Activated T-cell treated with anti-CD3 and anti-CD28 coated beads, Interleukin-2, amount 50 U/mL, for 72 hours (primary cell): ENCODE measurements at regions not wholly inside any gene's neighbourhood (a gene's known extent, or its start where the extent isn't known, plus 50 kb on each side); places are given as distances from the start of the nearest gene placed in this dataset.
"Not testable (repeated sequence)": the region's sequence is repeated elsewhere in the genome, so short reads cannot be mapped to it uniquely, and the experiment has no call there.

Experiments used
- ATAC-seq, 2 donors: fragments of 150-1000 bp; cut with Tn5 transposase; replicated peaks in 1 of 2; 2 replicates each; pipeline ENCODE4 v1.10.0; 2021; ENCODE audit warnings: moderate library complexity in 2 of 2, mild to moderate bottlenecking in 1 of 2
- DNase-seq, 2 donors: peaks; one replicate each; pipeline ENCODE4 v3.0.0; 2021 to 2022; ENCODE audit warnings: mixed read lengths in 1 of 2
- H3K27ac Mint-ChIP-seq: one replicate; pipeline ENCODE4 v1.8.0; 2022; ENCODE audit warnings: mild to moderate bottlenecking, moderate library complexity, mixed read lengths
- H3K27me3 Mint-ChIP-seq: one replicate; pipeline ENCODE4 v1.8.0; 2022; ENCODE audit warnings: low read depth, mixed read lengths
- H3K36me3 Mint-ChIP-seq, 2 donors: one replicate each; pipeline ENCODE4 v1.8.0; 2022; ENCODE audit warnings: mixed read lengths in 2 of 2, mild to moderate bottlenecking in 1 of 2; ENCODE audit not compliant: insufficient read depth in 2 of 2
- H3K4me1 Mint-ChIP-seq: one replicate; pipeline ENCODE4 v1.8.0; 2022; ENCODE audit warnings: low read depth, mixed read lengths
- H3K4me3 Mint-ChIP-seq, 2 donors: one replicate each; pipeline ENCODE4 v1.8.0; 2022; ENCODE audit warnings: mild to moderate bottlenecking in 2 of 2, mixed read lengths in 2 of 2, moderate library complexity in 2 of 2
- H3K9me3 Mint-ChIP-seq, 2 donors: one replicate each; pipeline ENCODE4 v1.8.0; 2022; ENCODE audit warnings: mixed read lengths in 2 of 2

DNA sequence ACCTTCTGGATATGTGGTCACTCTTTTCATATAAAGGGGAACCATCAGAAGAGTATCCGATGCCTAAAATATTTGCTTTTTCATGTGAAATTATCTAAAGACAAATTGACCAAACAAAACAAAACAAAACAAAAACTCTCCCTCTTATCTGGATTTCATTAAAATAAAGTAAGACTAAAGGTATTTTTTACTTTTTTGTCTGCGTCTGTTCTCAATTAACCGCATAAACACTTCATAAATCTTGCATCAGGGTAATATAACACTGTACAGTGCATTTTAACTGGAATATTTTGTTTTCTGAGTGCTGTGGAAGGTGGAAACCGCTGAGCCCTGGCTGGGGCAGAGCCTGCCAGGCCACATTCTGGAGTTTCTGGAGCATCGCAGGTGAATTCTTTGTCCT lies 234.1 kb upstream of the ZFP64 start:
- Mint-ChIP-seq H3K9me3 (peaks cover 8 to 19% of the 10 kb centered on the region in 2 donors), H3K27ac (no peak overlapping the region), H3K4me3 (no peak overlapping the region), H3K36me3 (peaks cover 9 to 14% of the 10 kb centered on the region in 2 donors), H3K4me1 (peaks cover 12% of the 10 kb centered on the region), H3K27me3 (no peaks in the 10 kb centered on the region)
- ATAC-seq: no peak
- no peak for DNase-seq

- no peak overlapping the region for H3K27ac Mint-ChIP-seq
- no peak for ATAC-seq
Measured at GRCh38 chr20:52425253-52425652, 233.7 kb upstream of the ZFP64 start.

GRCh38 chr20:52424357-52424942 lies 232.9 kb upstream of the ZFP64 start:
- peaks cover 6 to 15% of the 10 kb centered on the region in 2 donors for H3K9me3 Mint-ChIP-seq
- peak overlapping the region in 1 of 2 donors; percentile 5 for H3K4me3 Mint-ChIP-seq
- H3K4me1 Mint-ChIP-seq: peaks cover 17% of the 10 kb centered on the region
- H3K27me3 Mint-ChIP-seq, DNase-seq, ATAC-seq: not testable (repeated sequence)
- H3K36me3 Mint-ChIP-seq: peaks cover 9 to 13% of the 10 kb centered on the region in 2 donors
- peak overlapping the region; percentile 21 for H3K27ac Mint-ChIP-seq

More at GRCh38 chr20:52425253-52425652, 233.7 kb upstream of the ZFP64 start:
- H3K27me3 Mint-ChIP-seq: no peaks in the 10 kb centered on the region
- no peak for DNase-seq
- H3K4me1 Mint-ChIP-seq: peaks cover 17% of the 10 kb centered on the region
- peaks cover 9 to 13% of the 10 kb centered on the region in 2 donors for H3K36me3 Mint-ChIP-seq
- H3K4me3 Mint-ChIP-seq: no peak overlapping the region
- peaks cover 8 to 16% of the 10 kb centered on the region in 2 donors for H3K9me3 Mint-ChIP-seq

GRCh38 chr20:52423536-52424140 lies 232.1 kb upstream of the ZFP64 start:
- H3K4me1 Mint-ChIP-seq: peaks cover 17% of the 10 kb centered on the region
- H3K36me3 Mint-ChIP-seq: peaks cover 6 to 10% of the 10 kb centered on the region in 2 donors
- not testable (repeated sequence) for H3K27me3 Mint-ChIP-seq, H3K4me3 Mint-ChIP-seq, ATAC-seq, DNase-seq
- H3K9me3 Mint-ChIP-seq: peaks cover 2 to 16% of the 10 kb centered on the region in 2 donors
- H3K27ac Mint-ChIP-seq: peak overlapping the region; percentile 70

DNA sequence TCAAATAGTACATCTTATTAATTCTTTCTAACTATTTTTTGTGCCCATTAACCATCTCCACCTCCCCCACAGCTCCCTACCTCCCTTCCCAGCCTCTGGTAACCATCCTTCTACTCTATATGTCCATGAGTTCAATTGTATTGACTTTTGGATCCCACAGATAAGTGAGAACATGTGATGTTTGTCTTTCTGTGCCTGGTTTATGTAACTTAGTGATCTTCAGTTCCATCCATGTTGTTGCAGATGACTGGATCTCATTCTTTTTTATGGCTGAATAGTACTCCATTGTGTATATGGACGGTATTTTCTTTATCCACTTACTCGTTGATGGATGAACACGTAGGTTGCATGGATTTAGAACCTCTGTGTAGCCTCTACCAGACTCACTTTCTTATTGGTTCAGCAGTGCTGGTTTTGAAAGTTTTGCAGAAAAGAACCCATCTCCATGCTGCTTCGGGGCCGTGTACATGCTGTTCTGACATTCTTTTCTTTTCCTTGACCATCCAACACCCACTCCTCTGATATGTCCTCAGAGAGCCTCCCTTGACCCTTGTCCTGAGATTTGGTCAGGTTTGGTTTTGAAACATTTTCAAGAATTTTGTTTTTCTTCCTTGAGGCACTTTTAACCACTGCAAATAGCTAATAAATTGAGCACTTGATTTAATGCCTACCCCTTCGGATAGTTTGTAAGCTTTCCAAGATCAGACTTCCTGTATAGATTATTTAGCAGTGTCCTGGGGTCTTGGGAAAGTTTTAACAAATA lies 231.2 kb upstream of the ZFP64 start:
- DNase-seq (no peak), ATAC-seq (no peak)
- H3K4me1 Mint-ChIP-seq: peaks cover 17% of the 10 kb centered on the region
- H3K4me3 Mint-ChIP-seq: no peak overlapping the region
- no peak overlapping the region for H3K27ac Mint-ChIP-seq
- H3K27me3 Mint-ChIP-seq: no peaks in the 10 kb centered on the region
- H3K9me3 Mint-ChIP-seq: peaks cover 2 to 17% of the 10 kb centered on the region in 2 donors
- H3K36me3 Mint-ChIP-seq: peaks cover 6 to 10% of the 10 kb centered on the region in 2 donors

- H3K4me3 Mint-ChIP-seq: no peak overlapping the region
- DNase-seq (no peak), ATAC-seq (peak; percentile 34 to 58)
- H3K27ac Mint-ChIP-seq: no peak overlapping the region
- no peaks in the 10 kb centered on the region for H3K27me3 Mint-ChIP-seq
- peaks cover 6 to 10% of the 10 kb centered on the region in 2 donors for H3K36me3 Mint-ChIP-seq
- peaks cover 2 to 17% of the 10 kb centered on the region in 2 donors for H3K9me3 Mint-ChIP-seq
- peaks cover 17% of the 10 kb centered on the region for H3K4me1 Mint-ChIP-seq
Measured at GRCh38 chr20:52420805-52421204, 229.2 kb upstream of the ZFP64 start.

- H3K27ac Mint-ChIP-seq: peak overlapping the region; percentile 27
- H3K9me3 Mint-ChIP-seq: peaks cover 2 to 14% of the 10 kb centered on the region in 2 donors
- ATAC-seq (no peak), DNase-seq (no peak)
- no peaks in the 10 kb centered on the region for H3K27me3 Mint-ChIP-seq
- peaks cover 17% of the 10 kb centered on the region for H3K4me1 Mint-ChIP-seq
- no peak overlapping the region for H3K4me3 Mint-ChIP-seq
- H3K36me3 Mint-ChIP-seq: peaks cover 9% of the 10 kb centered on the region in 2 donors
Measured at GRCh38 chr20:52419205-52419604, 227.6 kb upstream of the ZFP64 start.

- no peak for DNase-seq
- Mint-ChIP-seq H3K4me3 (no peak overlapping the region), H3K27me3 (no peaks in the 10 kb centered on the region), H3K27ac (no peak overlapping the region), H3K4me1 (peaks cover 17% of the 10 kb centered on the region), H3K36me3 (peaks cover 7 to 8% of the 10 kb centered on the region in 2 donors), H3K9me3 (peaks cover 2 to 15% of the 10 kb centered on the region in 2 donors)
- ATAC-seq: no peak
Measured at GRCh38 chr20:52416953-52417352, 225.4 kb upstream of the ZFP64 start.

GRCh38 chr20:52411611-52412010 lies 220.0 kb upstream of the ZFP64 start:
- no peaks in the 10 kb centered on the region for H3K27me3 Mint-ChIP-seq
- no peak overlapping the region for H3K4me3 Mint-ChIP-seq
- H3K27ac Mint-ChIP-seq: no peak overlapping the region
- peaks cover 3 to 15% of the 10 kb centered on the region in 2 donors for H3K9me3 Mint-ChIP-seq
- DNase-seq (no peak), ATAC-seq (no peak)
- H3K36me3 Mint-ChIP-seq: peaks cover 7 to 10% of the 10 kb centered on the region in 2 donors
- peaks cover 35% of the 10 kb centered on the region for H3K4me1 Mint-ChIP-seq

DNA sequence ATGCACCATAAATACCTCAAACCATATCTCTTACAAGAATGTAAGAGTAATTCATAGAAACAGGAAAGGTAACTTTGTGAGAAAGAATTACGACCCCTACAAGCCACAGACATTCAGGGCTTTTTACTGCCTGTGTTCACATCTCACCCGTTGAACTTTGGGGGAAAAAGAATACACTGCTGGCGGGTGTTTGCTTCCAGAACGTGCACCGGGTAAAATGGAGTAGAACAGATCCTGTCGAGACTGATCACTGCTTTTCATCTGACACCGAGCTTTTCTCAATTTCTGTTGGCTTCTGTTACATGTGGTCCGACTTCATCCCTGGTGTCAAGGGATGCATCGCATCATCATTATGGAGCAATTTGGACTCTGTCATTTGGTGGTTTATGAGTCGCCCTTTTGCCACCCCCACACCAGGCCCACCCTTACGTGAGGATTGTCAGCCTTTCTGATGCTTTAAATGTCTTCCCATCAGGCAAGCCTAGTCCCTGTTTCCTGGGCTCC lies 219.2 kb upstream of the ZFP64 start:
- ATAC-seq (peak; percentile 35 to 47), DNase-seq (peak in 1 of 2 donors; percentile 2)
- H3K4me3 Mint-ChIP-seq: peak overlapping the region; percentile 57 to 86
- H3K27ac Mint-ChIP-seq: peak overlapping the region; percentile 92
- peaks cover 7 to 10% of the 10 kb centered on the region in 2 donors for H3K36me3 Mint-ChIP-seq
- H3K4me1 Mint-ChIP-seq: peaks cover 43% of the 10 kb centered on the region
- H3K9me3 Mint-ChIP-seq: peaks cover 4 to 15% of the 10 kb centered on the region in 2 donors
- no peaks in the 10 kb centered on the region for H3K27me3 Mint-ChIP-seq

DNA sequence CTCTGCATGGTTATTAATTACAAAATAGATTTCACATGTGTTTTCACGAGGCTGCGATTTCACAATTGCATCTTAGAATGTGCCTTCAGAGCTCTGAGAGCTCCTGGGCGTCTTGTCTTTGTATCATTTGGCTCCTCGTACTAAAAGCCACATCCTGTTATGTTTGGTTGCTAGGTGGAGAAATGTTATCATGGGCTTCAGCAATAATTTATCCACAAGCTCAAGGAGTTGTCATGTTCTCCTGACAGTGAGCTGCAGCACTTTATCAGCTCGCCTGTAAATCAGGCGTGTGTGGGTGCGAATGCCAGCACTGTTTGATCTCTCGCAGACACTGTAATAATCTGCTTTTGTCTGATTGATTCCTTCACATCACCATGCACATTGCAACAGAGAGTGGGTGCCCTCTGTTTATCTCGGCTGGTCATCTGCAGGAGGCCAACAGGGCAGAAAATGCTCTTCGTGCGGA lies 218.6 kb upstream of the ZFP64 start:
- Mint-ChIP-seq H3K36me3 (peaks cover 7 to 10% of the 10 kb centered on the region in 2 donors), H3K27ac (peak overlapping the region; percentile 92), H3K4me1 (peaks cover 49% of the 10 kb centered on the region), H3K9me3 (peaks cover 4 to 15% of the 10 kb centered on the region in 2 donors), H3K4me3 (peak overlapping the region; percentile 57 to 86), H3K27me3 (no peaks in the 10 kb centered on the region)
- ATAC-seq: peak; percentile 82 to 83
- peak; percentile 17 to 31 for DNase-seq

DNA sequence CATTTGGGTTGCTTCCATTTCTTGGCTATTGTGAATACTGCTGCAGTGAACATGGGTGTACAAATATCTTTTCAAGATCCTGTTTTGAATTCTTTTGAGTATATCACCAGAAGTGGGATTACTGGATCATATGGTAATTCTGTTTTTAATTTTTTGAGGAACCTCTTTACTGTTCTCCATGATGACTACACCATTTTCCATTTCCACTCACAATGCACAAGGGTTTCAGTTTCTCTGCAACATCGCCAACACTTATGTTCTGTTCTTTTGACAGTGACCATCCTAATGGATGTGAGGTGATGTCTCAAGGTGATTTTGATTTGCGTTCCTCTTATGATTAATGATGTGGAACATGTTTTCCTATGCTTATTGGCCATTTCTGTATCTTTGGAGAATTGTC lies 214.4 kb upstream of the ZFP64 start:
- peak overlapping the region; percentile 82 for H3K27ac Mint-ChIP-seq
- DNase-seq (no peak), ATAC-seq (no peak)
- H3K9me3 Mint-ChIP-seq: peaks cover 1 to 7% of the 10 kb centered on the region in 2 donors
- H3K4me3 Mint-ChIP-seq: peak overlapping the region in 1 of 2 donors; percentile 35
- peaks cover 0 to 2% of the 10 kb centered on the region in 2 donors for H3K36me3 Mint-ChIP-seq
- no peaks in the 10 kb centered on the region for H3K27me3 Mint-ChIP-seq
- peaks cover 65% of the 10 kb centered on the region for H3K4me1 Mint-ChIP-seq

GRCh38 chr20:52405417-52405816 lies 213.8 kb upstream of the ZFP64 start:
- no peaks in the 10 kb centered on the region for H3K27me3 Mint-ChIP-seq
- H3K4me3 Mint-ChIP-seq: peak overlapping the region in 1 of 2 donors; percentile 35
- peak overlapping the region; percentile 59 for H3K27ac Mint-ChIP-seq
- H3K9me3 Mint-ChIP-seq: peaks cover 1 to 7% of the 10 kb centered on the region in 2 donors
- ATAC-seq: peak; percentile 58 to 60
- H3K4me1 Mint-ChIP-seq: peaks cover 60% of the 10 kb centered on the region
- DNase-seq: no peak
- peaks cover 0 to 2% of the 10 kb centered on the region in 2 donors for H3K36me3 Mint-ChIP-seq
